Fibroblast of lung (primary cell): ENCODE measurements at regions not wholly inside any gene's neighbourhood (a gene's known extent, or its start where the extent isn't known, plus 50 kb on each side); places are given as distances from the start of the nearest gene placed in this dataset.

ENCODE experiments used
- EZH2 ChIP-seq: IDR thresholded peaks from 2 replicates; pipeline ENCODE4 v1.5.1; 2012; ENCODE audit warnings: low read length, control low read depth, mild to moderate bottlenecking; ENCODE audit errors: missing control alignments
- TF ChIP-seq, protein P1 (sequence below), 2 donors: IDR thresholded peaks in 1 of 2; conservative IDR thresholded peaks in 1 of 2; 1 replicate in 1 of 2; 2 replicates in 1 of 2; pipeline ENCODE4 v1.5.1; 2011 to 2012; ENCODE audit warnings: low read length in 2 of 2, control low read depth in 1 of 2, inconsistent platforms in 1 of 2, low read depth in 1 of 2, mild to moderate bottlenecking in 1 of 2

GRCh38 chr10:8897769-8898168 is 843.3 kb downstream of the GATA3 start:
- TF ChIP-seq, protein P1, sequence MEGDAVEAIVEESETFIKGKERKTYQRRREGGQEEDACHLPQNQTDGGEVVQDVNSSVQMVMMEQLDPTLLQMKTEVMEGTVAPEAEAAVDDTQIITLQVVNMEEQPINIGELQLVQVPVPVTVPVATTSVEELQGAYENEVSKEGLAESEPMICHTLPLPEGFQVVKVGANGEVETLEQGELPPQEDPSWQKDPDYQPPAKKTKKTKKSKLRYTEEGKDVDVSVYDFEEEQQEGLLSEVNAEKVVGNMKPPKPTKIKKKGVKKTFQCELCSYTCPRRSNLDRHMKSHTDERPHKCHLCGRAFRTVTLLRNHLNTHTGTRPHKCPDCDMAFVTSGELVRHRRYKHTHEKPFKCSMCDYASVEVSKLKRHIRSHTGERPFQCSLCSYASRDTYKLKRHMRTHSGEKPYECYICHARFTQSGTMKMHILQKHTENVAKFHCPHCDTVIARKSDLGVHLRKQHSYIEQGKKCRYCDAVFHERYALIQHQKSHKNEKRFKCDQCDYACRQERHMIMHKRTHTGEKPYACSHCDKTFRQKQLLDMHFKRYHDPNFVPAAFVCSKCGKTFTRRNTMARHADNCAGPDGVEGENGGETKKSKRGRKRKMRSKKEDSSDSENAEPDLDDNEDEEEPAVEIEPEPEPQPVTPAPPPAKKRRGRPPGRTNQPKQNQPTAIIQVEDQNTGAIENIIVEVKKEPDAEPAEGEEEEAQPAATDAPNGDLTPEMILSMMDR (conservative IDR thresholded peaks at IDR 0.05 in 1 of 2, IDR thresholded peaks at IDR 0.05 in 1 of 2; ENCODE audit: low read depth in 1 of 2, low read length in 2 of 2), result no peak
- no peak for TF ChIP-seq EZH2
